Parathyroid adenoma (tissue), 2 donors: ENCODE measurements at regions not wholly inside any gene's neighbourhood (a gene's known extent, or its start where the extent isn't known, plus 50 kb on each side); places are given as distances from the start of the nearest gene placed in this dataset.

Source experiments
- H2AFZ ChIP-seq: fragments of 300-600 bp; sonication (generic); one replicate; pipeline ENCODE4 v1.7.0; 2017; ENCODE audit warnings: antibody characterized with exemption, mild to moderate bottlenecking
- H3K27ac ChIP-seq: fragments of 300-600 bp; sonication (generic); one replicate; pipeline ENCODE4 v1.7.0; 2017
- H3K27me3 ChIP-seq: fragments of 300-600 bp; sonication (generic); one replicate; pipeline ENCODE4 v1.7.0; 2017; ENCODE audit warnings: low read length; ENCODE audit not compliant: control insufficient read depth, insufficient read depth
- H3K36me3 ChIP-seq: fragments of 300-600 bp; sonication (generic); one replicate; pipeline ENCODE4 v1.7.0; 2017; ENCODE audit warnings: low read length; ENCODE audit not compliant: control insufficient read depth, insufficient read depth
- H3K4me1 ChIP-seq: fragments of 300-600 bp; sonication (generic); one replicate; pipeline ENCODE4 v1.7.0; 2017; ENCODE audit warnings: control low read depth
- H3K4me2 ChIP-seq: fragments of 300-600 bp; sonication (generic); one replicate; pipeline ENCODE4 v1.7.0; 2017; ENCODE audit warnings: low read length
- H3K4me3 ChIP-seq: fragments of 300-600 bp; sonication (generic); one replicate; pipeline ENCODE4 v1.7.0; 2017; ENCODE audit warnings: low read depth, low read length
- H3K79me2 ChIP-seq: fragments of 300-600 bp; sonication (generic); one replicate; pipeline ENCODE4 v1.7.0; 2017; ENCODE audit warnings: control low read depth
- H3K9ac ChIP-seq: fragments of 300-600 bp; sonication (generic); one replicate; pipeline ENCODE4 v1.7.0; 2017; ENCODE audit warnings: mild to moderate bottlenecking
- H3K9me3 ChIP-seq: fragments of 300-600 bp; sonication (generic); one replicate; pipeline ENCODE4 v1.7.0; 2017; ENCODE audit warnings: low read length; ENCODE audit not compliant: control insufficient read depth
- CTCF ChIP-seq: fragments of 300-600 bp; sonication (generic); IDR thresholded peaks from one replicate; pipeline ENCODE4 v1.7.0; 2017; ENCODE audit warnings: antibody characterized with exemption, mild to moderate bottlenecking
- donor health status: primary hyperparathyroidism.

DNA sequence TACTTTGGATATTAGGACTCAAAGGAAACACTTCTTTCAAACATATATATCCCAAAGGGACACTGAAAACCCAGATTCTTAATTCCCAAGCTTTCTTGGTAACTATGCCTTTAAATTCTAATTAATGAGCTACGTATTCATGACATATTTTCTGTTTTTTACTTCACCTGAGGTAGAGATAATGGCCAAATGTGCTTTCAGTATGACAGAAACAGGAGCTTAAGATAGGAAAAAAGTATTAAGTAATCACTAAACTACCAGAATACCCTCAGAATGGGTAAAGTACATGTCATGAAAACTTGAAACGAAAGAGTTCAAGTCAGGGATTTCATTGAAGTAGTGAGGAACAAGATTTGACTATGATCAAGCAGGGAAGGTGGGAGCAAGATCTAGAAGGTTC lies 478.5 kb downstream of the AGTPBP1 start:
- H3K27me3 ChIP-seq = no peaks in the 10 kb centered on the region
- TF ChIP-seq CTCF = no peak
- H3K9ac ChIP-seq = no peak overlapping the region
- no peaks in the 10 kb centered on the region for H3K36me3 ChIP-seq
- H3K4me3 ChIP-seq = no peak overlapping the region
- no peaks in the 10 kb centered on the region for H3K9me3 ChIP-seq
- no peak overlapping the region for H3K4me2 ChIP-seq
- H2AFZ ChIP-seq = no peak overlapping the region
- no peaks in the 10 kb centered on the region for H3K79me2 ChIP-seq
- no peaks in the 10 kb centered on the region for H3K4me1 ChIP-seq
- H3K27ac ChIP-seq = no peak overlapping the region

GRCh38 chr9:85262333-85262732 lies 479.4 kb downstream of the AGTPBP1 start:
- Histone ChIP-seq H3K27ac (no peak overlapping the region), H3K4me1 (no peaks in the 10 kb centered on the region), H3K4me2 (no peak overlapping the region), H3K36me3 (no peaks in the 10 kb centered on the region), H3K27me3 (no peaks in the 10 kb centered on the region), H3K79me2 (no peaks in the 10 kb centered on the region), H3K9ac (no peak overlapping the region), H3K4me3 (no peak overlapping the region), H3K9me3 (no peaks in the 10 kb centered on the region), H2AFZ (no peak overlapping the region)
- no peak for TF ChIP-seq CTCF

DNA sequence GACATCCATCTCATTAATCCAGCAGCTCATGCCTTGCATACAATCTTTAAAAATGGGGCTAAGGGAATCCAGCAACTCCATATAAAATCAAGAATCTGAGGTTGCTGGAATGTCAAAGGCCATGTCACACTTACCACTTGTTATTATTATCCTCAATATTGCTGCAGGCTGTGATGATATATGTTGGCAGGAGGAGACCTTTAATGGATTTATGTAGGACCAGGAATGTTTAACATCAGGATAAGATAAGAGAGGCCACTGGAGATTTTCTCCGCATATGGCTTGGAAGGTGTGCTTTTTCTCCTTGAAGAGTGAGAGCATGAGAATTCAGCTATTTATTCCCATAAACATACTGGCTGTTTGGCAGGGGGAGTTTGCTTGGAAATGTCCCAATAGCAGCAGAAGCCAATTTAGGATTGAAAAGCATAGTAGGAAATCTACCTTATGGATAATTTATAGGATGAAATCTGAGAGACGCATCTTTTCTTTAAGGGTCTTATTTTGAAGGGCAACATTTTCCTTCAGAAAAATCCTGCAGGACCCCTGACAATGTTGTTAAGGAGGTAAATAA lies 481.4 kb downstream of the AGTPBP1 start:
- H3K4me2 ChIP-seq = no peak overlapping the region
- no peak overlapping the region for H3K27ac ChIP-seq
- no peak for TF ChIP-seq CTCF
- no peaks in the 10 kb centered on the region for H3K9me3 ChIP-seq
- H3K27me3 ChIP-seq = no peaks in the 10 kb centered on the region
- no peaks in the 10 kb centered on the region for H3K4me1 ChIP-seq
- no peak overlapping the region for H3K9ac ChIP-seq
- no peak overlapping the region for H2AFZ ChIP-seq
- H3K36me3 ChIP-seq = no peaks in the 10 kb centered on the region
- H3K79me2 ChIP-seq = no peaks in the 10 kb centered on the region
- no peak overlapping the region for H3K4me3 ChIP-seq

GRCh38 chr9:85258823-85259370 lies 482.9 kb downstream of the AGTPBP1 start:
- Histone ChIP-seq H3K9me3 (no peaks in the 10 kb centered on the region), H3K27ac (no peak overlapping the region), H3K9ac (no peak overlapping the region), H3K4me3 (no peak overlapping the region), H3K79me2 (no peaks in the 10 kb centered on the region), H2AFZ (no peak overlapping the region), H3K4me2 (no peak overlapping the region), H3K4me1 (no peaks in the 10 kb centered on the region), H3K27me3 (no peaks in the 10 kb centered on the region), H3K36me3 (no peaks in the 10 kb centered on the region)
- no peak for TF ChIP-seq CTCF

DNA sequence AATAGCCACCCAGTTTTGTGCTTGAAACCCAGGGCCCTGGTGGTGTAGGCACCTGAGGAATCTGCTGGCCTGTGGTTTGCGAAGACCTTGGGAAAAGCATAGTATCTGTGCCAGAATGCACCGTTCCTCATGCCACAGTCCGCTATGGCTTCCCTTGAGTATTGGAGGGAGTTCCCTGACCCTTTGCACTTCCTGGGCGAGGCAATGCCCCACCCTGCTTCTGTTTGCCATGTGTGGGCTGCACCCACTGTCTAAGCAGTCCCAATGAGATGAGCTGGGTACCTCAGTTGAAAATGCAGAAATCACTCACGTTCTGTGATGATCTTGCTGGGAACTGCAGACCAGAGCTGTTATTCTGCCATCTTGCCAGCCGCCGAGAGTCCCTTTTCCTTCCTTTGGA lies 483.5 kb downstream of the AGTPBP1 start:
- Histone ChIP-seq H3K27me3 (no peaks in the 10 kb centered on the region), H3K9me3 (no peaks in the 10 kb centered on the region), H2AFZ (no peak overlapping the region), H3K79me2 (no peaks in the 10 kb centered on the region), H3K27ac (no peak overlapping the region), H3K9ac (no peak overlapping the region), H3K4me2 (no peak overlapping the region), H3K4me1 (no peaks in the 10 kb centered on the region), H3K36me3 (no peaks in the 10 kb centered on the region), H3K4me3 (no peak overlapping the region)
- no peak for TF ChIP-seq CTCF
